ENCODE measurements at regions not wholly inside any gene's neighbourhood (a gene's known extent, or its start where the extent isn't known, plus 50 kb on each side); places are given as distances from the start of the nearest gene placed in this dataset.

DNA sequence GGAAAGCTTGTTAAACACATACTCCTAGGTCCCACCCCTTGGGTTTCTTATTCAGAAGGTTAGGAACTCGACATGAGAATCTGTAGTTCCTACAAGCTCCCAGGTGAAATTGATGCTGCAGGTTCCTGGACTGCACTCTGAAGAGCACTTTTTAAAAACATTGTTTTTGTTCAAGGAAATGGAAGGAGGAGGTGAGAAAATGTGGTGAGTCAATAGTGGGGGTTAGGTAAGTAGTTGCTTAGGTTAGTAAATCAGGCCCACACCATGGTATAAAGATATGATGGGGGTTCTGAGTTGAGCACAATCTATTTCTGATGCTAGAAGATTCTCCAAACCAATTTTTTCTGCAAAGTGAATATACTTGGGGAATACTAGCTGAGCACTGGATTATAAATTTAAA, 450.3 kb downstream of the CCDC91 start:
- intact Hi-C loops (cut with DNase I): no loop called here
- TF ChIP-seq, protein P1, sequence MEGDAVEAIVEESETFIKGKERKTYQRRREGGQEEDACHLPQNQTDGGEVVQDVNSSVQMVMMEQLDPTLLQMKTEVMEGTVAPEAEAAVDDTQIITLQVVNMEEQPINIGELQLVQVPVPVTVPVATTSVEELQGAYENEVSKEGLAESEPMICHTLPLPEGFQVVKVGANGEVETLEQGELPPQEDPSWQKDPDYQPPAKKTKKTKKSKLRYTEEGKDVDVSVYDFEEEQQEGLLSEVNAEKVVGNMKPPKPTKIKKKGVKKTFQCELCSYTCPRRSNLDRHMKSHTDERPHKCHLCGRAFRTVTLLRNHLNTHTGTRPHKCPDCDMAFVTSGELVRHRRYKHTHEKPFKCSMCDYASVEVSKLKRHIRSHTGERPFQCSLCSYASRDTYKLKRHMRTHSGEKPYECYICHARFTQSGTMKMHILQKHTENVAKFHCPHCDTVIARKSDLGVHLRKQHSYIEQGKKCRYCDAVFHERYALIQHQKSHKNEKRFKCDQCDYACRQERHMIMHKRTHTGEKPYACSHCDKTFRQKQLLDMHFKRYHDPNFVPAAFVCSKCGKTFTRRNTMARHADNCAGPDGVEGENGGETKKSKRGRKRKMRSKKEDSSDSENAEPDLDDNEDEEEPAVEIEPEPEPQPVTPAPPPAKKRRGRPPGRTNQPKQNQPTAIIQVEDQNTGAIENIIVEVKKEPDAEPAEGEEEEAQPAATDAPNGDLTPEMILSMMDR (IDR thresholded peaks at IDR 0.05): no peak
- no peak overlapping the region for H3K4me3 ChIP-seq

DNA sequence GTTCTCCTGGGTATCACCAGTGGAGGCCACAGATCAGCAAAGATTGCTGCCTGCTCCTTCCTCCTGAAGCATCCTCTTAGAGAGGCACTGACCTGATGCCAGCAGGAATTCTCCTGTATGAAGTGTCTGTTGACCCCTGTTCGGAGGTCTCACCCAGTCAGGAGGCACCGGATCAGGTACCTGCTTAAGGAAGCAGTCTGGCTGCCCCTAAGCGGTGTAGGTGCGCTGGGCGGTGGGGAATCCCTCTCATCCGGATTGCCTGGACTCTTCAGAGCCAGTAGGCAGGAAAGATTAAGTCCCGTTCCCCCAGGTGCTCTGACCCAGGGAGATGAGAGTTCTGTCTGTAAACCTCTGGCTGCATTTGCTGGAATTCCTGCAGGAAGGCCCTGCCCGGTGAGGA, 455.2 kb downstream of the CCDC91 start:
- no peak for DNase-seq (ENCODE audit: low spot score in 2 of 2)
- no peak overlapping the region for H3K4me3 ChIP-seq
- intact Hi-C loops (cut with DNase I): no loop called here

More for the DNA sequence above, 450.3 kb downstream of the CCDC91 start:
- Histone ChIP-seq H3K4me1 (no peaks in the 10 kb centered on the region), H3K9me3 (no peaks in the 10 kb centered on the region), H3K36me3 (no peaks in the 10 kb centered on the region), H3K27me3 (no peaks in the 10 kb centered on the region), H3K27ac (no peak overlapping the region)
- DNase-seq (ENCODE audit: low spot score in 2 of 2): no peak

DNA sequence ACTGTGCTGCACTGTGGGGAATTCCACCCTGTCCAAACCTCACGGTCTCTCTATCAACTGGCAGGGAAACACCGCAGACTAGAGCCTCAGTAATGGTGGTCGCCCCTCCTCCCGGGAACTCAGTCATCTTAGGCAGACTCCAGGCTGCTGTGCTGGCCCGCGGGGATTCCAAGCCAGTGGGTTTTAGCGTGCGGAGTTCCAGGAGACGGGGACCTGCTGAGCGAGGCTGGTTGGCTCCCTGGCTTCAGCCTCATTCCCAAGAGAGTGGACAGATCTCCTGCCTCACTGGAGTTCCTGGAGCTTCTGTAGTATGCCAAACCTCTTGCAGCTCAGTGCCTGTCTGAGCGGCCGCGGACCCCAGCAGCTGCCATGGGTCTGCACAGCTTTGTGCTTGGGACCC, 455.6 kb downstream of the CCDC91 start:
- no peak for DNase-seq (ENCODE audit: low spot score in 2 of 2)
- Histone ChIP-seq H3K36me3 (no peaks in the 10 kb centered on the region), H3K4me1 (no peaks in the 10 kb centered on the region), H3K27ac (no peak overlapping the region), H3K27me3 (no peaks in the 10 kb centered on the region), H3K9me3 (no peaks in the 10 kb centered on the region), H3K4me3 (no peak overlapping the region)
- TF ChIP-seq, protein P1 (IDR thresholded peaks at IDR 0.05): no peak
- intact Hi-C loops (cut with DNase I): no loop called here

More for the DNA sequence above, 455.2 kb downstream of the CCDC91 start:
- Histone ChIP-seq H3K27ac (no peak overlapping the region), H3K9me3 (no peaks in the 10 kb centered on the region), H3K27me3 (no peaks in the 10 kb centered on the region), H3K36me3 (no peaks in the 10 kb centered on the region), H3K4me1 (no peaks in the 10 kb centered on the region)
- TF ChIP-seq, protein P1 (IDR thresholded peaks at IDR 0.05): no peak

DNA sequence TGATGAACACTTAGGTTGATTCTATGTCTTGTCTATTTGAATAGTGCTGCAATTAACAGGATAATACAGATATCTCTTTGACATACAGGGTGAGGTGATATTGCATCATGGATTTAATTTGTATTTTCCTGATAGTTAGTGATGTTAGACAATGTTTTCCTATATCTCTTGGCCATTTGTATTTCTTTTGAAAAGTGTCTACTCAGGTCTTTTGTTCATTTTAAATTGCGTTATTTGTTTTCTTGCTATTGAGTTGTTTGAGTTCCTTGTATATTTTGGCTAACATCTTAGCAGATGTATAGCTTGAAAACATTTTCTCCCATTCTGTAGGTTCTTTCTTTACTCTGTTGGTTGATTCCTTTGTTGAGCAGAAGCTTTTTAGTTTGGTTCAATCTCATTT, 460.6 kb downstream of the CCDC91 start:
- H3K27ac ChIP-seq: no peak overlapping the region
- H3K9me3 ChIP-seq: no peaks in the 10 kb centered on the region
- TF ChIP-seq, protein P1 (IDR thresholded peaks at IDR 0.05): no peak
- H3K4me1 ChIP-seq: no peaks in the 10 kb centered on the region
- no peaks in the 10 kb centered on the region for H3K27me3 ChIP-seq
- H3K4me3 ChIP-seq: no peak overlapping the region
- intact Hi-C loops (cut with DNase I): no loop called here
- no peaks in the 10 kb centered on the region for H3K36me3 ChIP-seq
- DNase-seq (ENCODE audit: low spot score in 2 of 2): no peak

DNA sequence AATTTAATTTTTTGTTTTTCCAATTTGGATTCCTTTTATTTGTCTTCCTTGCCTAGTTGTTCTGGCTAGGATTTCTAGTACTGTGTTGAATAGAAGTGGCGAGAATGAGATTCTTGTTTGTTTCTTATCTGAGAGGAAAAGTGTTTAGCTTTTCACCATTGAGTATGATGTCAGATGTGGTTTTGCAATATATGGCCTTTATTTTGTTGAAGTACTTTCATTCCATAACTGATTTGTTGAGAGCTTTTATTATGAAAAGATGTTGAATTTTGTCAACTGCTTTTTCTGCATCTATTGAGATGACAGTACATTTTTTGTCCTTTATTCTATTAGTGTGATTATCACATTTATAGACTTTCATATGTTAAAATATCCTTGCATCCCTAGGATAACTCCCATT, 462.0 kb downstream of the CCDC91 start:
- Histone ChIP-seq H3K36me3 (no peaks in the 10 kb centered on the region), H3K4me1 (no peaks in the 10 kb centered on the region), H3K4me3 (no peak overlapping the region), H3K27ac (no peak overlapping the region), H3K9me3 (no peaks in the 10 kb centered on the region), H3K27me3 (no peaks in the 10 kb centered on the region)
- DNase-seq (ENCODE audit: low spot score in 2 of 2): no peak
- intact Hi-C loops (cut with DNase I): no loop called here
- TF ChIP-seq, protein P1 (IDR thresholded peaks at IDR 0.05): no peak

DNA sequence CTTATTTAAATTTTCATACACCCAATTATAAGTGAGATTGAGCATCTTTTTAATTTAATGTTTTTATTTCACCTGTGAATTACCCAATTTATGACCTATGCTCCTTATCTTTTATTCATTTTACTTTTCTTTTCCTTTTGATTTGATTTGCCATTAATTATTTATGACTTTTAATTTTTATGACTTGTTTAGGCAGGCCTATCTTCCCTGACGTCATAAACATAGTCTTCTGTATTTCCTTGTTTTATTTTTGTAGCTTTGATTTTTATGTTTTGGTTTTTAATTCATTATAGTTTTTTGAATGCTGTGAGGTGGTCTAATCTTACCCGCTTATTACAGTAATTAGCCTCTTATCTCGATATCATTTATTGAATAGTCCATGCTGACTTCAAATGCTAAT, 467.1 kb upstream of the FAR2 start:
- H3K4me1 ChIP-seq: no peaks in the 10 kb centered on the region
- H3K27me3 ChIP-seq: no peaks in the 10 kb centered on the region
- TF ChIP-seq, protein P1 (IDR thresholded peaks at IDR 0.05): no peak
- no peak overlapping the region for H3K4me3 ChIP-seq
- DNase-seq (ENCODE audit: low spot score in 2 of 2): no peak
- H3K36me3 ChIP-seq: no peaks in the 10 kb centered on the region
- no peaks in the 10 kb centered on the region for H3K9me3 ChIP-seq
- intact Hi-C loops (cut with DNase I): no loop called here
- no peak overlapping the region for H3K27ac ChIP-seq

Data from ascending aorta (tissue), 2 donors.